ENCODE measurements at regions not wholly inside any gene's neighbourhood (a gene's known extent, or its start where the extent isn't known, plus 50 kb on each side); places are given as distances from the start of the nearest gene placed in this dataset.

DNA sequence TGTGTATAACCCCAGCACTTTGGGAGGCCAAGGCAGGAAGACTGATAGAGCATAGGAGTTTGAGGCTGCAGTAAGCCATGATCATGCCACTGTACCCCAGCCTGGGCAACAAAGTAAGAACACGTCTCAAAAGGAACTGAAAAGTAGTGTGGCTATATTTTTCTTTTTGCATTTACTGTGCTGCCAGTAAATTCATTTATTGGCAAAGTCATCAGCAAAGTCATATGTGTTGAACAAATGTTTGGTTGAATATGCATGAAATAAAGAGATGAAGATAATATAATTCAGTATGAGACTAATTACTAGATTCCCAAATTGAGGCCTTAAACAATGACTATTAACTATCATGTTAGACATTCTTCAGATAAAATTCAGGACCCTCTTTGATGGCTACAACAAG lies 829.1 kb downstream of the PCDH7 start:
- Histone ChIP-seq H2BK15ac (ENCODE audit: low read length) (no peak overlapping the region), H4K91ac (replicated peaks; ENCODE audit: insufficient read length, low read length) (no peak overlapping the region), H3K23me2 (ENCODE audit: low read depth, low read length) (no peaks in the 10 kb centered on the region), H3K4ac (replicated peaks; ENCODE audit: insufficient read length, low read depth, low read length) (no peak overlapping the region), H3K14ac (ENCODE audit: insufficient read length) (no peak overlapping the region), H2BK12ac (ENCODE audit: low read depth, low read length) (no peak overlapping the region), H2BK5ac (ENCODE audit: low read depth, low read length) (no peak overlapping the region), H2BK120ac (replicated peaks; ENCODE audit: low read depth, low read length) (no peak overlapping the region), H2AK5ac (ENCODE audit: low read depth, low read length) (no peak overlapping the region), H3K9me3 (ENCODE audit: insufficient read depth in 2 of 2, low read depth in 1 of 2, low read length in 1 of 2) (no peaks in the 10 kb centered on the region), H3K79me2 (ENCODE audit: control insufficient read depth in 1 of 2, insufficient read depth in 2 of 2, low read length in 2 of 2) (no peaks in the 10 kb centered on the region), H3K79me1 (ENCODE audit: low read depth, low read length) (no peaks in the 10 kb centered on the region), H3K27me3 (replicated peaks in 1 of 4; ENCODE audit: control insufficient read depth in 3 of 4, extremely low read depth in 1 of 4, insufficient read depth in 3 of 4, low read length in 3 of 4) (no peaks in the 10 kb centered on the region), H4K20me1 (replicated peaks in 1 of 2; ENCODE audit: control insufficient read depth in 1 of 2, insufficient read depth in 2 of 2, low read length in 2 of 2) (no peaks in the 10 kb centered on the region), H4K5ac (ENCODE audit: insufficient read length, low read depth, low read length) (no peak overlapping the region), H3K36me3 (ENCODE audit: control insufficient read depth in 2 of 4, insufficient read depth in 4 of 4, low read length in 3 of 4) (no peaks in the 10 kb centered on the region), H3K4me3 (ENCODE audit: extremely low read depth in 1 of 4, insufficient read depth in 2 of 4, low read depth in 3 of 4, low read length in 4 of 4) (no peak overlapping the region), H2BK20ac (ENCODE audit: low read length) (no peak overlapping the region), H3K18ac (ENCODE audit: extremely low read depth, low read length) (no peak overlapping the region), H3K4me2 (ENCODE audit: insufficient read depth in 1 of 2, low read depth in 2 of 2, low read length in 2 of 2) (no peak overlapping the region), H3K27ac (ENCODE audit: low read depth, low read length) (no peak overlapping the region), H3K4me1 (replicated peaks in 1 of 4; ENCODE audit: control insufficient read depth in 3 of 4, insufficient read depth in 4 of 4, low read length in 3 of 4) (no peaks in the 10 kb centered on the region), H2AFZ (ENCODE audit: low read length) (no peak overlapping the region), H4K8ac (ENCODE audit: extremely low read depth, insufficient read depth, low read length) (no peak overlapping the region), H3K56ac (replicated peaks; ENCODE audit: insufficient read length, low read depth, low read length) (no peak overlapping the region), H3K9ac (replicated peaks in 1 of 4; ENCODE audit: extremely low read depth in 1 of 4, low read depth in 3 of 4, low read length in 3 of 4) (no peak overlapping the region), H3K23ac (ENCODE audit: insufficient read length) (no peak overlapping the region)
- no peak for TF ChIP-seq CHD2 (IDR thresholded peaks at IDR 0.05; ENCODE audit: low read length)
- no peak for TF ChIP-seq GABPA (IDR thresholded peaks at IDR 0.05; ENCODE audit: borderline replicate concordance, insufficient read depth, low read length)
- TF ChIP-seq POLR2AphosphoS5 (IDR thresholded peaks at IDR 0.05; ENCODE audit: low read depth, low read length), result no peak
- no peak for TF ChIP-seq KDM5A (IDR thresholded peaks at IDR 0.05; ENCODE audit: low read length)
- TF ChIP-seq NRF1 (IDR thresholded peaks at IDR 0.05; ENCODE audit: low read depth, low read length), result no peak
- no peak for TF ChIP-seq TCF12 (IDR thresholded peaks at IDR 0.05; ENCODE audit: low read depth, low read length)
- TF ChIP-seq, protein P1, sequence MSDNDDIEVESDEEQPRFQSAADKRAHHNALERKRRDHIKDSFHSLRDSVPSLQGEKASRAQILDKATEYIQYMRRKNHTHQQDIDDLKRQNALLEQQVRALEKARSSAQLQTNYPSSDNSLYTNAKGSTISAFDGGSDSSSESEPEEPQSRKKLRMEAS (IDR thresholded peaks at IDR 0.05), result no peak
- 88% methylated on average over 1 of the region's 1 CpG; no CpG with 5 or more reads in 1 of the 2 experiments for WGBS, 2 experiments (ENCODE audit: extremely low coverage in 1 of 2, insufficient coverage in 1 of 2, insufficient read length in 1 of 2, insufficient replicate concordance in 2 of 2, low coverage in 1 of 2, low lambda C conversion rate in 2 of 2, missing lambda C conversion rate in 1 of 2)
- ChIA-PET POLR2A (ENCODE audit: partially characterized antibody) (no interaction called here), CTCF (ENCODE audit: partially characterized antibody) (no interaction called here)
- no peak for FAIRE-seq
- DNase-seq (ENCODE audit: low read depth in 1 of 2, low spot score in 2 of 2), result no peak
